AG04449 (cell line): ENCODE measurements at regions not wholly inside any gene's neighbourhood (a gene's known extent, or its start where the extent isn't known, plus 50 kb on each side); places are given as distances from the start of the nearest gene placed in this dataset.
"Not testable (repeated sequence)": the region's sequence is repeated elsewhere in the genome, so short reads cannot be mapped to it uniquely, and the experiment has no call there.

ENCODE experiments used
- CTCF ChIA-PET: fragments of 350-600 bp; formaldehyde crosslinking; extraction: SDS; loops from one replicate; lab custom pipeline; 2021; ENCODE audit warnings: antibody characterized with exemption; lab: Yijun Ruan, JAX
- POLR2A ChIA-PET: fragments of 400-600, 350-600 bp; formaldehyde crosslinking; extraction: SDS; loops from one replicate; lab custom pipeline; 2020; ENCODE audit warnings: antibody characterized with exemption, inconsistent platforms; lab: Yijun Ruan, JAX
- DNase-seq: peaks from one replicate; pipeline ENCODE4 v3.0.0-alpha.2; 2010; ENCODE audit warnings: low read depth, low spot score
- H3K4me3 ChIP-seq: 2 replicates; pipeline ENCODE4 v1.5.1; 2011; ENCODE audit warnings: low read depth, mild to moderate bottlenecking, control low read depth, low read length
- CTCF ChIP-seq: IDR thresholded peaks from one replicate; pipeline ENCODE4 v1.5.1; 2011; ENCODE audit warnings: mild to moderate bottlenecking, moderate library complexity, low read length, control low read depth, inconsistent platforms; ENCODE audit not compliant: insufficient read depth; ENCODE audit errors: missing control alignments

GRCh38 chr1:233505130-233505529, 108.8 kb upstream of the KCNK1 start:
- no peak for TF ChIP-seq CTCF
- H3K4me3 ChIP-seq: no peak overlapping the region
- CTCF ChIA-PET: no interaction called here
- POLR2A ChIA-PET: no interaction called here
- no peak for DNase-seq

- POLR2A ChIA-PET, DNase-seq, H3K4me3 ChIP-seq, CTCF ChIA-PET: not testable (repeated sequence)
Observed at GRCh38 chr1:233505889-233506288, 108.0 kb upstream of the KCNK1 start.

- ChIA-PET POLR2A (no interaction called here), CTCF (no interaction called here)
- no peak for DNase-seq
- TF ChIP-seq CTCF: no peak
- H3K4me3 ChIP-seq: no peak overlapping the region
Observed at GRCh38 chr1:233509526-233509925, 104.4 kb upstream of the KCNK1 start.

GRCh38 chr1:233512538-233512937, 101.4 kb upstream of the KCNK1 start:
- ChIA-PET POLR2A (no interaction called here), CTCF (no interaction called here)
- no peak for DNase-seq
- no peak for TF ChIP-seq CTCF
- no peak overlapping the region for H3K4me3 ChIP-seq

GRCh38 chr1:233513431-233513830, 100.5 kb upstream of the KCNK1 start:
- POLR2A ChIA-PET: no interaction called here
- DNase-seq: no peak
- no peak for TF ChIP-seq CTCF
- CTCF ChIA-PET: no interaction called here
- H3K4me3 ChIP-seq: no peak overlapping the region

GRCh38 chr1:233514946-233515391, 98.9 kb upstream of the KCNK1 start:
- ChIA-PET POLR2A (no interaction called here), CTCF (no interaction called here)
- H3K4me3 ChIP-seq: no peak overlapping the region
- DNase-seq: no peak
- TF ChIP-seq CTCF: no peak

GRCh38 chr1:233516732-233517131, 97.2 kb upstream of the KCNK1 start:
- ChIA-PET CTCF (no interaction called here), POLR2A (no interaction called here)
- no peak for TF ChIP-seq CTCF
- DNase-seq: no peak
- H3K4me3 ChIP-seq: no peak overlapping the region
